Dedifferentiated amniotic fluid mesenchymal stem cell (primary cell): ENCODE measurements at regions not wholly inside any gene's neighbourhood (a gene's known extent, or its start where the extent isn't known, plus 50 kb on each side); places are given as distances from the start of the nearest gene placed in this dataset.
"Not testable (repeated sequence)": the region's sequence is repeated elsewhere in the genome, so short reads cannot be mapped to it uniquely, and the experiment has no call there.

Experiments
- DNase-seq: peaks from one replicate; pipeline ENCODE4 v3.0.0-alpha.2; 2016; ENCODE audit errors: extremely low spot score

- no peak for DNase-seq
Observed at GRCh38 chr7:138369797-138370196, 90.3 kb upstream of the TRIM24 start.

DNA sequence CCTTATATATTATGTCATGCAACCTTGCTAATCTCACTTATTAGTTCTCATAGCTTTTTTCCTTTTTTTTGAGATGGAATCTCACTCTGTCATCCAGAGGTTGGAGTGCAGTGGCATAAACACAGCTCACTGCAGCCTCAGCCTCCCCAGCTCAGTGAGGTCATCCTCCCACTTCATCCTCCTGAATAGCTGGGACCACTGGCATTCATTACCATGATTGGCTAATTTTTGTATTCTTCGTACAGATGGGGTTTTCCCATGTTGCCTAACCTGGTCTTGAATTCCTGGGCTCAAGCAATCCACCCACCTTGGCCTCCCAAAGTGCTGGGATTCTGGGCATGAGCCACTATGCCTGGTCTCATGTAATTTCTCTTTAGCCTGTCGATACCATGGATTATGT is 89.1 kb upstream of the TRIM24 start:
- DNase-seq = no peak

GRCh38 chr7:138374119-138374693 is 85.9 kb upstream of the TRIM24 start:
- no peak for DNase-seq

DNA sequence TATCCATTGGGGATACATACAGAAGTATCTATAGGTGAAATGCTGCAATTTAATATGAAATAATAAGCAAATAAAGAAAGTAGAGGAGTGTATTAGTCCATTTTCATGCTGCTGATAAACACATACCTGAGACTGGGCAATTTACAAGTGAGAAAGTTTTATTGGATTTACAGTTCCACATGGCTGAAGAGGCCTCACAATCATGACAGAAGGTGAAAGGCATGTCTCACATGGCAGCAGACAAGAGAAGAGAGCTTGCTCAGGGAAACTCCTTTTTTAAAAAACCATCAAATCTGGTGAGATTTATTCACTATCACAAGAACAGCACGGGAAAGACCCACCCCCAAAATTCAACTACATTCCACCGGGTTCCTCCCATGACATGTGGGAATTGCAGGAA is 82.8 kb upstream of the TRIM24 start:
- DNase-seq = no peak

GRCh38 chr7:138378741-138379559 is 81.1 kb upstream of the TRIM24 start:
- no peak for DNase-seq

- DNase-seq = no peak
Observed at GRCh38 chr7:138382862-138383565, 77.0 kb upstream of the TRIM24 start.

DNA sequence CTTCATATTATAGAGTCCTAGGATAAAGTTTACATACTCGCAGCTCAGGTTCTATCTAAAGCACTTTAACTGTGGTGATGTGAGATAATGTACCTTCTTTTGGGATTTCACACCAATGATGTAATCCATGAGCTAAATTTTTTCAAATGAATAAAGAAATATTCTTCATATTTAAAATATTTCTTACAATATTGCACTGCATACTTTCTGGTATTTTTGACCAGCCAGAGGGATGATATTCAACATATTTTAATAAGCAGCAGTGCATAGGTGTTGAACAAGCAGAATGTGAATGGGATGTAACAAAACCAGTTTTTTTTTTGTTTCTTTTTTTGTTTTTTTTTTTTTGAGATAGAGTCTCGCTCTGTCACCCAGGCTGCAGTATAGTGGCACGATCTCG is 73.2 kb upstream of the TRIM24 start:
- no peak for DNase-seq

GRCh38 chr7:138387755-138388475 is 72.1 kb upstream of the TRIM24 start:
- DNase-seq = no peak

DNA sequence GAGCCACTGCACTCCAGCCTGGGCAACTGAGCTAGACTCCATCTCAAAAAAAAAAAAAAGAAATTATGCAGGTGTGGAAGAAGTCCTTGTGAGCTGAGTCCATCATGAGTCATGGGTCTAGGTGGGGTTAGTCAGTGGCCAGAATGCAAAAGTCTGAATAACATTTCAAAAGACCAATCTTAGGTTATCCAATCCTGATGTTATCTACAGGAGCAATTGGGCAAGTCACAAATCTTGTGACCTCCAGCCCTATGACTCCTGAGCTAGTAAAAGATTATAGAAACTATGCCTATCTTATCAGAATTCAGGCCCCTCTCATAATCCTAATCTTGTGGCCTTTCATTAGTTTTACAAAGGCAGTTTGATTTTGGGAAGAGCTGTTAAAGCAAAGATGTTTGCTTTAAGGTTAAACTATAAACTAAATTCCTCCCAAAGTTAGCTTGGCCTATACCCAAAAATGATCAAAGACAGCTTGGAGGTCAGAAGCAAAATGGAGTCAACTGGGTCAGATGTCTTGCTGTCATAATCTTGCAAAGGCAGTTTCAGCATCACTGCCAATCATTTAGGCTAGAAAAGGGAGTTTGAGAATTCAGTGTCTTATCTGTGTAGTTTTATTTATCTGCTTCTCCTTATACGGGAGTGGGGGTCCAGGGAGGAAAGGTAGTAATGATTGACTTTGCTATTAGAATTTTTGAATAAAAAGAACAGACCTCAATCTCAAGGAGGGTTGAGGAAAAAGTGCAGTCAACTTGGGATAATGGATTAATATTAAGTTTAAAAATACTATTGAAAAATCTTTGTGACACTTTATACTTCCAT is 71.2 kb upstream of the TRIM24 start:
- no peak for DNase-seq

DNA sequence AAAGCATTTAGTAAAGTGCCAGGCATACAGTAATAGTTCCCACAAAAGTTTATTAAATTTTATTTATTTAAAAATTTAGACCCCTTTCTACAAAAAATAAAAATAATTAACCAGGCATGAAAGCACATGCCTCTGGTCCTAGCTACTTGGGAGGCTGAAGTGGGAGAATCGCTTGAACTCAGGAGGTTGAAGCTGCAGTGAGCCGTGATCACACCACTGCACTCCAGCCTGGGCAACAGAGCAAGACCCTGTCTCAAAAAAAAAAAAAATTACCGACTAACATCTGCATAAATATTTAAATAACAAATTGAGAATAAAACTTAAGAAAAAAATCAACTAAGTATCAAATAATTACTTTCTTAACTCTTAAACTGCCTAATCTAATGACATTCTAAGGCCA is 64.3 kb upstream of the TRIM24 start:
- no peak for DNase-seq

DNA sequence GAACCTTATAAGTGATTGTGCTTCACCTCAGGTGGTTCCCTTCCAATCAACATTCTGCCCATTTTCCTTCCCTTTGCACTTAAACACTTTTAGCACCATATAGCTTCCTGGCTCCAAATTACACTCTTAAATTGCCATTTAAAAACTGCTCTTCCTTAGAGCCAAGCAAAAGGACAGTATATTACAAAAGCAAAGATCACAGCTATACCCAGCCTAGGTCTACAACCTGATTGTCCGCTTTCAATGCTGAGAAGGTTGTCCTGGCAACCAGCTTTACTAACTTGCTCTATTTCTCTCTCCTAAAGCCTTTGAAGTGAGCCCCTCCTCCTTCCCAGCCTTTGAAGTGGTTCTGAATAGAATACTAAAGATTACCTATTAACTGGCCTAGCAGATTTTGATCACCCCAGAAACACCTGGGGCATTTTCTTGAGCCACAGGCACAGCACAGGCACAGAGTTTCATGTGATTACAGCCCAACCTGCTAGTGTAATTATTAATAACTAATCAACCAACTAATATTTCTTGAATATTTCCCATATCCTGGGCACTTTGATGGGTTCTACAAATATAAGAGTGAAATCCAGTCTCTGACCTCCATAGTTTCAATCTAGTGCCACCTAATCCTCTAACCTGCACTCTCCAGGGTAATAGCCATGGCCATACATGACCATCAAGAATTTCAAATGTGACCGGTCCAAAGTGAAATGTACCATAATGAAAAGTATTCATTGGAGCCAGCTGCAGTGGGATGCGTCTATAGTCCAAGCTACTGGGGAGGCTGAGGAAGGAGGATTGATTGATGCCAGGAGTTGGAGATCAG is 63.6 kb upstream of the TRIM24 start:
- DNase-seq = no peak

DNA sequence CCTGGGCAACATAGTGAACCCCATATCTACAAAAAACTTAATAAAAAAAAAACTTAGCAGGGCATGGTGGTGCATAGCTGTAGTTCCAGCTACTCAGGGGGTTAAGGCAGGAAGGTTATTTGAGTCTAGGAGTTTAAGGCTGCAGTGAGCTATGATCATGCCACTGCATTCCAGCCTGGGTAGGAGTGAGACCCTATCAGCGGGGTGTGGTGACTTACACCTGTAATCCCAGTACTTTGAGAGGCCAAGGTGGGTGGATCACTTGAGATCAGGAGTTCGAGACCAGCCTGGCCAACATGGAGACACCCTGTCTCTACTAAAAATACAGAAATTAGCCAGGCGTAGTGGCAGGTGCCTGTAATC is 63.0 kb upstream of the TRIM24 start:
- not testable (repeated sequence) for DNase-seq

DNA sequence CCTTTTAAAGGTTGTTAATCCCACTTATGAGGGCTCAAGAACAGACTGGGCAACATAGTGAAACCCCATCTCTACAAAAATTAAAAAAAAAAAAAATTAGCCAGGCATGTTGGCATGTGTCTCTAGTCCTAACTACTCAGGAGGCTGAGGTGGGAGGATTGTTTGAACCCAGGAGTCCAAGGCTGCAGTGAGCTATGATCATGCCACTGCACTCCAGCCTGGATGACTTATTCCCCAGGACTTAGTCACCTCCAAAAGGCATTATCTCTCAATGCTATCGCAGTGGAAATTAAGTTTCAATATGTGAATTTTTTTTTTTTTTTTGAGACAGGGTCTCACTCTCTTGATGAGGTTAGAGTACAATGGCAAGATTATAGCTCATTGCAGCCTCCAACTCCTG is 61.2 kb upstream of the TRIM24 start:
- DNase-seq = no peak

GRCh38 chr7:138400400-138400886 is 59.6 kb upstream of the TRIM24 start:
- no peak for DNase-seq

GRCh38 chr7:138402749-138403148 is 57.3 kb upstream of the TRIM24 start:
- no peak for DNase-seq

DNA sequence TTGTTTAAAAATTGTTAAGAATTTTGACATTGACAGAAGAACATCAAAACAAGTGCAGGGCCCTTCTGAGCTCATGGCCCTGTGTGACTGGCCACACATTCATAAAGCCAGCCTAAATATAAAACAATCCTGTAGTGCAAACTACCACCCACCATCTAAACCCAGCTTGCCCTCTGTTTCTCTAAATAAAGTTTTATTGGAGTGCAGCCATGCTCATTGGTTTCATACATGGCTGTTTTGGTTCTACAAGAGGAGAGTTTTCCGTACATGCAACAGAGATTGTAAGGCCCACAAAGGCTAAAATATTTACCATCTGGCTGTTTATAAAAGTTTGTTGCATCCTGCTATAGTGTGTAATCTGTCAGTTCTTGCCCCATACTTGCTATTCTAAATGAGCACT is 54.6 kb upstream of the TRIM24 start:
- DNase-seq = no peak

- no peak for DNase-seq
Observed at GRCh38 chr7:138407792-138408191, 52.3 kb upstream of the TRIM24 start.
